Activated naive CD8-positive, alpha-beta T cell treated with anti-CD3 and anti-CD28 coated beads, Interleukin-2, amount 50 U/mL, for 16 hours (primary cell): ENCODE measurements at regions not wholly inside any gene's neighbourhood (a gene's known extent, or its start where the extent isn't known, plus 50 kb on each side); places are given as distances from the start of the nearest gene placed in this dataset.

Source experiments
- DNase-seq: peaks from one replicate; pipeline ENCODE4 v3.0.0-alpha.2; 2020; ENCODE audit warnings: low read depth, low spot score

GRCh38 chr15:94177112-94177511 is 54.2 kb upstream of the MCTP2 start:
- DNase-seq = no peak

- DNase-seq = no peak
These were observed 55.9 kb upstream of the MCTP2 start for GRCh38 chr15:94175420-94175819.

GRCh38 chr15:94174399-94174802 is 57.0 kb upstream of the MCTP2 start:
- DNase-seq = no peak

- DNase-seq = no peak
These were observed 63.1 kb upstream of the MCTP2 start for GRCh38 chr15:94168250-94168649.

- DNase-seq = no peak
These were observed 66.4 kb upstream of the MCTP2 start for GRCh38 chr15:94164971-94165370.

- DNase-seq = peak; percentile 27
These were observed 67.1 kb upstream of the MCTP2 start for GRCh38 chr15:94164202-94164807.

- no peak for DNase-seq
These were observed 68.4 kb upstream of the MCTP2 start for GRCh38 chr15:94162939-94163338.

GRCh38 chr15:94154255-94154654 is 77.1 kb upstream of the MCTP2 start:
- no peak for DNase-seq

GRCh38 chr15:94145046-94145445 is 86.3 kb upstream of the MCTP2 start:
- DNase-seq = no peak

- no peak for DNase-seq
These were observed 89.6 kb upstream of the MCTP2 start for GRCh38 chr15:94141802-94142201.

GRCh38 chr15:94135486-94136147 is 95.7 kb upstream of the MCTP2 start:
- no peak for DNase-seq

- no peak for DNase-seq
These were observed 99.5 kb upstream of the MCTP2 start for GRCh38 chr15:94131875-94132274.

- no peak for DNase-seq
These were observed 100.9 kb upstream of the MCTP2 start for GRCh38 chr15:94130504-94130903.

- no peak for DNase-seq
These were observed 104.4 kb upstream of the MCTP2 start for GRCh38 chr15:94127006-94127405.

- no peak for DNase-seq
These were observed 105.7 kb upstream of the MCTP2 start for GRCh38 chr15:94125698-94126097.

GRCh38 chr15:94125156-94125555 is 106.2 kb upstream of the MCTP2 start:
- no peak for DNase-seq

GRCh38 chr15:94122516-94122915 is 108.8 kb upstream of the MCTP2 start:
- no peak for DNase-seq

GRCh38 chr15:94119923-94120775 is 111.2 kb upstream of the MCTP2 start:
- DNase-seq = no peak

GRCh38 chr15:94119298-94119811 is 112.0 kb upstream of the MCTP2 start:
- no peak for DNase-seq

- DNase-seq = no peak
These were observed 120.8 kb upstream of the MCTP2 start for GRCh38 chr15:94110476-94111130.

- no peak for DNase-seq
These were observed 123.7 kb upstream of the MCTP2 start for GRCh38 chr15:94107652-94108051.

- DNase-seq = no peak
These were observed 125.6 kb upstream of the MCTP2 start for GRCh38 chr15:94105760-94106159.
